GM18517 (cell line): ENCODE measurements at regions not wholly inside any gene's neighbourhood (a gene's known extent, or its start where the extent isn't known, plus 50 kb on each side); places are given as distances from the start of the nearest gene placed in this dataset.

Source experiments
- ATAC-seq: cut with Tn5 transposase; IDR thresholded peaks from one replicate; pipeline ENCODE4 v1.9.1; 2021; ENCODE audit warnings: mild to moderate bottlenecking, moderate library complexity; ENCODE audit not compliant: unreplicated experiment

DNA sequence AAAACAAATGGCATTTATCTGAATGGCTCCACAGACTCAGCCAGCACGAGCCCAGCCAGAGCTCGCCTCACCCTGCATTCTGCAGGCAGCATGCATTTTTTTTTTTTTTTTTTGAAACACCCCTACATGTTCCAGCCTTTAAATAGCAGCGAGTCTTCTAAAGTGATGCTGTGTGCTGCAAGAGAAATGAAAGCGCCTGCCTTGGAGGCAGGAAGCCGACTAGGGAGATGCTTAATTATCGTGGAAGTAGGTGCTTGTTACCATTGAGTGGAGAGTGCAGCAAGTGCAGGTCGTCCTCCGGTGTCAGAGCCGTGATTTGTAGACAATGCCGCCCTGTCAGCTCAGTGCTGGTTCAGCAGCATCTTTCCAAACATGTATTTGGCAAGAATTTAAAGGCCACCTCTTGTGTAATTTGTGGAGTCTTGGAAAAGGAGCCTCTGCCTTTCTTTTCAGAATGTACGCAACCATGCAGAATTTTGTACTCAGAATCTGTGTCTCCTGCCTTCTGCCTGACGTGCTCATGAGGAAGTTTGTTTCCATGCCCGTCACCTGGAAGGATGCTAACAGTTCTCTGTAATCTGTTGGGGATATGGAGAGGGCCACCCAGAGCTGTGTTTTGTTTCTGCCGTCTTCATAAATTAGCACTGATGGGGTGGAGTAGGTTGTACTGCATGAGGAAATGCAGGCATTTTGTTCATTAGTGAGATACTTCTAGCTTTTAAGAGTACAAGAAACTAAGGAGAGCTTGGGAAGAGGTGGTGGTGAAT, 345.9 kb upstream of the RGS6 start:
- no peak for ATAC-seq

DNA sequence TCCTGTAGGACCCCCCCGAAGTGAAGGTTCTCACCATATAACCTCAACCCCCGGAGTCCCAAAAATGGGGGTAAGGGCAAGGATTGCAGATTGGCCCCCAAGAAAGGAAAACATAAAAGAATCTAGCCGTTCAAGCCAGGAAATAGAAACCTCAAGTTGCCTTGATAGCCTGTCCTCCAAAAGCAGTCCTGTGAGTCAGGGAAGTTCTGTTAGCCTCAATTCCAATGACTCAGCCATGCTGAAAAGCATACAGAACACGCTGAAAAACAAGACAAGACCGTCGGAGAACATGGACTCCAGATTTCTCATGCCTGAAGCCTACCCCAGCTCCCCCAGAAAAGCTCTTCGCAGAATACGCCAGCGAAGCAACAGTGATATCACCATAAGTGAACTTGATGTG, 344.2 kb upstream of the RGS6 start:
- ATAC-seq = no peak

DNA sequence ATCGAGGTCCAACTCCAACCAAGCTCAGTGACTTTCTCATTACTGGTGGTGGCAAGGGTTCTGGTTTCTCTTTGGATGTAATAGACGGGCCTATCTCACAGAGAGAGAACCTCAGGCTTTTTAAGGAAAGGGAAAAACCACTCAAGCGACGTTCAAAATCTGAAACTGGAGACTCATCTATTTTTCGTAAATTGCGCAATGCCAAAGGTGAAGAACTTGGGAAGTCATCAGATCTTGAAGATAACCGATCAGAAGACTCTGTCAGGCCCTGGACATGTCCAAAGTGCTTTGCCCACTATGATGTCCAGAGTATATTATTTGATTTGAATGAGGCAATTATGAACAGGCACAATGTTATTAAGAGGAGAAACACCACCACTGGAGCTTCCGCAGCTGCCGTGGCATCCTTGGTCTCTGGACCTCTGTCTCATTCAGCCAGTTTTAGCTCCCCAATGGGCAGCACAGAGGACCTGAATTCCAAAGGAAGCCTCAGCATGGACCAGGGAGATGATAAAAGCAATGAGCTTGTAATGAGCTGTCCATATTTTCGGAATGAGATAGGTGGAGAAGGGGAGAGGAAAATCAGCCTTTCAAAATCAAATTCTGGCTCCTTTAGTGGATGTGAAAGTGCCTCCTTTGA, 343.5 kb upstream of the RGS6 start:
- no peak for ATAC-seq

DNA sequence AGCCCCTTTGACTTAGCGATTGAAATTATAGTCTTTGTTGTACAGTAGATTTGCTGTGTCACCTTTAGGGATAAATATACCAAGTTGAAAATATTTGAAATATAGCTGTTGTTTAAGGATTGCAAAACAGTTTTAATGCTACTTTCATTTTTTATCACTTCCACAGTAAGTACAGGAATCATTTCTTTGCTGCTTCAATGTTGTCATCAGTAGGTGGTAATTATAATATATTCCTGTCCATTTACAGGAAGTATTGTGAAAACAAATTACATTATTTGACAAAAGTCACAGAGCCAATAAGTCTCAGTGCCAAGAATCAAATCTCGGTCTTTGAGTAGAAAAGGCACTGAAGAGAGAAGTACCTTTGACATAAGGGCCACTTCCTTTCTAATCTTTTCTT, 342.6 kb upstream of the RGS6 start:
- ATAC-seq = no peak

DNA sequence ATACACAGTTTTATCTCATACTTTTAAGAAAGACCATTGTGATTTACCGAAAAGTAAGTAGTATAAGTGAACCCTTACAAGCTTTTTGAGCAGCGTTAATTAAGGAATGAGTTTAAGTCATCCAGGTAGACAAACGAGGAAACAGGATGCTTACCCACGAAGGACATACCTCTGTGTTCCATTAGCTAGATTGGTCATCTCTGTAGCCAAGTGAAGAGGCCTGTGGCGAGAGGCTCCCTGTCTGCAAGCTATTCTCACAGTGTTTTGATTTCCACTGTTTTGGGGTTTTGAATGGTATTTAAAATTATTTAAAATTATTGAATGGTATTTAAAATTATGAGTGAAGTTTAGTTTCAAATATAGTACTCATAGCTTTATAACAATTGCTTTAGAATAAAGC, 342.1 kb upstream of the RGS6 start:
- ATAC-seq = no peak

DNA sequence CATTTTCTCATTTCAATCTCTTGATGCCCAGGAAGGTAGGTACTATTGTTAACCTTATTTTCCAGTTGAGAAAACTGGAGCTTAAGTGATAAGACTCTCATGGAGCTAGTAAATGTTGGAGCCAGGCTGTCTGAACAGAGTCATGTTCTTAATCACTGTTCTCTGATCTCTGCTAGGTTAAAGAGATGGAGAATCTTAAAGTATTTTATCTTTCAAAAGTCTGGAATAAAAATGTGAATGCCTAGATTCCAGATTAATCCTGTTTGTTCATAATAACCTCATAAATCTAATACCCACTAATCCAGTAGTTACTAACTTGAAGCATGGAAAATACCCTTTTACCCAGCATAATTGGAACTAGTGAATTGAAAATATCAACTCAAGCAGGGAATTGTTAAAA, 341.0 kb upstream of the RGS6 start:
- no peak for ATAC-seq

DNA sequence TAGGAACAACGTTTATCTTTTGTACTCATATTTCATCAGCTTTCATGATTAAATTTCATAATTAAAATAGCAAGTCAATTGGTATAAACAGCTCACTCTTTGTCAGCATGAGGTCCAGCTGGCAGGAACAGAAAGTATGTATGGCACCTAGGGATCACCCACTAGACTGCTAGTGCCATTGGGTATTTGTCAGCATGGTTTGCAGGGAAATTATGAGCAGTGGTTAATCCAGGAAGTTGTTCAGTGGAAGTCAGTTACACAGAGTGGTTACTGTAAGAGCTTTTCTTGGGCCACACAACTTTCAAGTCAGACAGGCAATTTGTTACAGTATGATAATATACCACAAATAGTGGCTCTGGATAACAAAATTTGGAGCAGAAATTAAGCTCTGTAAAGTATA, 340.3 kb upstream of the RGS6 start:
- ATAC-seq = no peak

DNA sequence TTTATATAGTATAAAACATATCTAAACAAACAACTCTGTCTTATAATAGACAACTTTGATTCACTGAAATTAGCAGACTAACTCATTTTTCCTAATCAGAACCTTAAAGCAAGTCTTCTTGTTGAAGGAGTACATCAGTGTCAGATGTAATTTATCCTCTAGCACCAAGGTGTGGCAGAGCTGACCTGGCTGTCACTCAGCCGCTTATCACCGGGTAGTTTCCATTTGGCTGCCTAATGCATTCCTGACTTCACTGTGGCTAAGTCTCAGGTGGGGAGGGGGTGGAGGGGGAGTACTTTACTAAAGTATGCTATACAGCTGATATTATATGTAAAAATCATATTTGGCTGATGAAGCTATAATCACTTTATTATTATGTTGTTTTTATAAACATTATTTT, 339.9 kb upstream of the RGS6 start:
- no peak for ATAC-seq

DNA sequence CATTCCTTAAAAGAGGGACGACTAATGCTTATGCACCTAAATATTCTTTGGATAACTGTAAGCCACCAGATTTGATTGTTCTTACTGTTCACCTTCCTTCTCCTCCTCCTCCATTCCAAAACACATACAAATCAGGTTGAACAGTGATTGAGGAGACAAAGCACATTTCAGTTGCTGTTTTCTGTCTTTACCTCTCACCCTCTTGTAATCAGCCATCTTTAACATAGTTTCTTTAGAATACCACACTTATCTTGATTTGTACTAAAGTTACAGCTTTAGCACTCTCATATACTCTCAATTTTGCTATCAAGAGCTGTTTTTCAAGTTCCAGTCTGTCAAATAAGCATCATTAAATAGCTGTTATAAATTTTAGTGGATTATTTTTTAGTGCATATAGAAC, 338.3 kb upstream of the RGS6 start:
- no peak for ATAC-seq

DNA sequence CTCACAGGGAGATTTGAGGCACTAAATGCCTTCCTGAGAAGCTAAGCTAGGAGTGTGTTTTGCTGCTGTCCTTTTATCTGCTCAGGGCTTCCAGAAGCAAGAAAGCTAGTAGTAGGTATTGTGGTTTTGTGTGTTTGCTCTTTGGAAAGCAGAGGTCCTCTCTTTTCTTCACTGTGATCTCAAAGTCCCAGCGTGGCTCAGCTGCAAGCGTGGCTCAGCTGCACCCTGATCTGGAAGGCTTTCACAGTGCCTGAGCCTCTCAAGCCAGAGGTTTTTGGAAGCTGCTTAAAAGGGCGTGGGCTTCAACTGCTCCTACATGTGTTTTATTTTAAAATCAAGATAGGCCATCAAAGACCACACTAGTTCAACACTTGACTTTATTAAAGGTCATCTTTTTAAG, 337.4 kb upstream of the RGS6 start:
- ATAC-seq = no peak

DNA sequence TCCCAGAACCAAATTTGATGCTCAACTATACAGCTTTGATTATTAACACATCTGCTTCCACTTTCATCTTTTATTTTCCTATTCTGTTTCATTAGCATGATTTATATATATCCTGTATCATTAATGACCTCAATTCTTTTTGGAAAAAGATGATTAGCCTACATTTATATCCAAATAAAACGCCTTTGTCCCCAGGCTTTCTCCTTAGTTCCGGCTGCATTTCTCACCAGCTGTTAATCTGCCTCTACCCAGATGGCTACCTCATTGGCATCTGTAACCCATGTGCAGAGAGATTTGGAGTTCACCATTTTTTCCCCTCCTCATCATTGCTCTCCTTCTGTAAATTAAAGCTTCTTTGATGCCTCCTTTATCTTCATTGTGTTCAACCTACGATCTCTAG, 336.8 kb upstream of the RGS6 start:
- no peak for ATAC-seq

DNA sequence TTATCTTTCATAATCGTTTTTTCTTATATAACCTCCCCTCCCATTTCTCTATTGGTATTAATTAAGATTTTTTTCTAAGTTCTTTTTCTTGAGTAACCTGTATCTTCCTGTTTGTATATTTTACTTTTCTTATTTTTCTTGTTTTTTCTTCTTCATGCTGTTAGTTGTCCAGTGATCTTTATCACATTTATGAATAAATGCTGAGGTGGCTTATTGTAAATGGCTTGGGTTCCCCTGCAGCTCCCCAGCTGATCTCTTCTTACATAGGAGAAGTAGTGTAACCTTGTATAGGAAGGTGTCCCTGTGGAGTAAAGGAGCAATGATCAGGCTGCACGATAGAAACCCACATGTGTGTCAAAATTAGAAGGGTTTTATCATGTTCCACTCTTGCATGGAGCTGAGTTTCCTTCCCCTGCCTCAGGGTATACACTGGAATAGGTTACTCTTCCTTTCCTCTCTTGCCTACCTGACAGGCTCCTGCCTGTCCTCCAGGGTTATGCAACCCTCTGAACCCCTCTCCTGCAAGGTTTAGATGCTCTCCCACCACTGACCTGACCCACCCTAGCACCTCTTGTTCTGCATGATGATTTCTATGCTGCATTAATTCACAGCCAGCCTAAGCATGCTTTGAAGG, 334.8 kb upstream of the RGS6 start:
- no peak for ATAC-seq

DNA sequence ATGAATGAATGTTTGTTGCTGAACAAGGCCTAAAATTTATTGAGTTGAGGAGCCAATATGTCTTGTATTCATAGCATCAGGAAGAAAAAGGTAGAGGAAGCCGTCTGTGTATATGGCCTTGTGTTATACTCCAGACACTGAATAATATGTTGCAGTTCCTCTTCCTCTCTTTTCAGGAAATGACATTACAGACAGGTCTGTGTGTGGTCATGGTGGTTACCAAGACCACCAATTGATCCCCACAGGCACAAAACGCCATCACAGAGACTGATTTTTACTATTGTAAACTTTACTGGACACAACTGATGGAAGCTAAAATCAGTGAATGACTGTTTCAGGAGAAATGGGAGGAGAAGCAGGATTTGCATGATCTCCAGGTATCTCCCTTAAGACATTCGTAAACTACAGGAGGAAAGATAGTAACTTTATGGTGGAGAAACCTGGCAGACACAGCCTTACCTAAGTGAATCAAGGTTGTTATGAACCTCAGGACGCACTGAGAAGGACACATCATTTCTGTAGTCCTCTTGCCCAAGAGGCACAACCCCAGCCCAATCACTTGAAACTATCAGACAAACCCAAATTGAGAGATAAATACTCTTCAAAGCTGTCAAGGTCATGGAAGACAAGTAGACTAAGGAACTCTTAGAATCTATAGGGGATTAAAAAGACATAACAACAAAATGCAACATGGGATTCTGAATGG, 334.1 kb upstream of the RGS6 start:
- ATAC-seq = no peak

DNA sequence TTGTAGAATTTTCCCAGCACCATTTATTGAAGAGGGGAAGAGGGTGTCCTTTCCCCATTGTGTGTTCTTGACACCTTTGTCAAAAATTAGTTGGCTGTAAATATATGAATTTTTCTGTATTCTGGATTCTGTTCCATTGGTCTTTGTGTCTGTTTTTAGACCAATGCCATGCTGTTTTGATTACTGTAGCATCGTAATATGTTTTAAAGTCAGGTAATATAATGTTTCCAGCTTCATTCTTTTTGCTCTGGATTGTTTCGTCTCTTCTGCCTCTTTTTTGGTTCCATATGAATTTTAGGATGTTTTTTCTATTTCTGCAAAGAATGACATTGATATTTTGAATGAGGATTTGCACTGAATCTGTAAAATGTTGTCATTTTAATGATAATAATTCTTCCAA, 331.9 kb upstream of the RGS6 start:
- no peak for ATAC-seq

DNA sequence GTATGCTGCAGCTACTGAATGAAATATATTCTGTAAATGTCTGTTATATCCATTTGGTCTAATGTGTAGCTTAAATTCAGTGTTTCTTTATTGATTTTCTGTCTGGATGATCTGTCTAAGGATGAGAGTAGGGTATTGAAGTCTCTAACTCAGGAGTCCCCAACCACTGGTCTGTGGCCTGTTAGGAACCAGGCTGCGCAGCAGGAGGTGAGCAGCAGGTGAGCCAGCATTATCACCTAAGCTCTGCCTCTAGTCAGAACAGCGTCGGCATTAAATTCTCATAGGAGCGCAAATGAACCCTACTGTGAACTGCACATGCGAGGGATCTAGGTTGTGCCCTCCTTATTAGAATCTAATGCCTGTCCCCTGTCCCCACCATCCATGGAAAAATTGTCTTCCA, 329.7 kb upstream of the RGS6 start:
- ATAC-seq = no peak

DNA sequence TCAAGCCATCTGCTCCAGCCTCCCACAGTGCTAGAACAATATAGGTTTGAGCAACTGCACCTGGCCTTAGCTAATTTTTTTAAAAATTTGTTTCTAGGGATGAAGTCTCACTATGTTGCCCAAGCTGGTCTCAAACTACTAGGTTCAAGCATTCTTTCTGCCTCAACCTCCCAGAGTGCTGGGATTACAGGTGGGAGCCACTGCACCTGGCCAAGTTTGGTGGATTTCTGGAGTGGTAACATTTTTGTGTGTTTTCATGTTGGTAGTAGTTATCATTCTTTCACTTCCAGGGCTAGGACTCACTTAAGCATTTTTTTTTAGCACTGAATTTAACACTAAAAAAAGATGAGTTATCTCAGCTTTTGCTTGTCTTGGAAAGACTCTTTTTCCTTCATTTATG, 328.0 kb upstream of the RGS6 start:
- ATAC-seq = no peak

DNA sequence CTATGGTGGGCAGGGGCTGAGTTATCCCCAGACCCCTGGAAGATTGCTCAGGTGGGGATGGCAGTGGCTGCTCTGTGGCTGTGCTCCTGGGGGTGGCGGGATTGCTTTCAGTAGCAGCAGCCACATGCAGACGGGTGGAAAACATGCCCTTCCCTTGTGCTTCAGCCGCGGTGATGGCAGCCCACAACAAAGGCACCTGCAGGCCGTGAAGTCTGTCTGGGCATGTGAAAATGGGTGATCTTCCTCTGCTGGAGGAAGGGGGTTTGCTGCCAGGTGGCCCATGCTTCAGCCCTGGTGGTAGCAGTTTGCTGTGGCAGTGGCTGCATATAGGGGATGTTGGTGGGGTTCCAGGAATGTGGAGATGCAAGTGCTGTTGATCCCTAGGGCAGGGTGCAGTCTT, 326.2 kb upstream of the RGS6 start:
- no peak for ATAC-seq

DNA sequence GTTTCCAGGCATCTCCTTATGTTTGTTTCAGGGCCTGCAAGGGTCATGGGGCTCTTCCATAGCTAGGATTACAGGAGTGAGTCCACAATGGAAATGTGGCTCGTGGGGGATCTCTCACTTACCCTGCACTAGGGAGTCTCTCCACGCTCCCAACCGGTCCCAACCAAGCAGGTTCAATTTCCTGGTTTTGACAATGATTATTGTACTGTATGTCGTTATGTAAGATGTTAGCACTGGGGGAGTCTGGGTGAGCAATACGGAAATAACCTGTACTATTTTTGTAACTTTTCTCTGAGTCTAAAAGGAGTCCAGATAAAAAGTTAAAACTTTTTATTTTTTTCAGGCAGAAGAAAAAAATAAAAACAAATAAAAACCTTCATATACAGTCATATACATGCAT, 325.7 kb upstream of the RGS6 start:
- no peak for ATAC-seq

DNA sequence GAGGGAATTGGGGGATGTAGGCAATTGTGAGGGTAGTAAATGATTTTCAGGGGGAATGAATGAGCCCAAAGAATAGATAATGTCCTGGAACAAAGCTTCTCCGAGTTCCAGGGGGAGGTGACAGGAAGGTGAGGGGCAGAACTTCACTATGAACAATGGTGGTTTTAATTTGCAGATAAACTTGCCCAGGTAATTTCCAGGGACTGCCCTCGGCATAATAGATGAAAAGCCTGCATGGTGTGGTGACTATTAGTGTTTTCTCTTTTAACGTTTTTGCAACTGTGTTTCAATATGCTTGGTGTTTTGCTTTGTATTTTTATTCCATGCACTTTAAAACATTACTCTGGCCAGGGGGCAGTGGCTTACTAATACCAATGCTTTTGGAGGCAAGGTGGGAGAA, 325.2 kb upstream of the RGS6 start:
- no peak for ATAC-seq

DNA sequence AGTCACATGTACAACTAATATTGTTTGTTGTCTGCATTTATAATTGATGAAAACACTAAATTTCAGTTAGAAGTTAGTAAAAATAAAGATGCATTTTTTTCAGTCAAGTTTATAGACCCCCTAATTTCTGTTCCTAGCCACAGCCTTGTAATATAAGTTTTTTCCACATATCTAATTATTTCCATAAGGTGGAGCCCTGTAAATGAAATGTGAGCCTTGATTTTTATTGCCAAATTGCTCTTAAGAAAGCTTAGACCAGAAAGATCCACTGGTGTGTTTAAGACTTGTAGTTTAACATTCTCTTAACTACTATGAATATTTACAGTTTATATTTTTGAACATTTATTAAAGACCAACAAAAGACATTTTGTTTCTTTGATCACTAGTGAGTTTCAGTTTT, 322.1 kb upstream of the RGS6 start:
- ATAC-seq = no peak

DNA sequence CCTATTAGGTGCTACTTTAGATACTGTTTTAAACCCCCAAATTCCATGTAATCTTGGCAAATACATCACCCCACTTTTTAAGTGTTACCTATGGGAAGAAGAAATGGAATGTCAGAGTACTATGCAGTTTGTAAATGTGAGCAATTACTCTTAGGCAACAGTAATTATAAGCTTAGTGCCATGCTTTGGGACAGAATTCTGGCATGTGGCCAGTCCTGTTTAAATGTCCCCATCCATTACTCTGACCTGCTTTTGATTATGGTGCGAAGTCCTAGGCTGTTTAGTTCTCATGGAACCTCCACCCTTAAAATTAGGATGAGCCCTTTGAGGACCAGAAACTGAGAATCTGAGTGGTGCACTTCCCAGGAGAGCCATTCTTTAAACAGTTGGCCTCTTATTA, 321.4 kb upstream of the RGS6 start:
- ATAC-seq = no peak

DNA sequence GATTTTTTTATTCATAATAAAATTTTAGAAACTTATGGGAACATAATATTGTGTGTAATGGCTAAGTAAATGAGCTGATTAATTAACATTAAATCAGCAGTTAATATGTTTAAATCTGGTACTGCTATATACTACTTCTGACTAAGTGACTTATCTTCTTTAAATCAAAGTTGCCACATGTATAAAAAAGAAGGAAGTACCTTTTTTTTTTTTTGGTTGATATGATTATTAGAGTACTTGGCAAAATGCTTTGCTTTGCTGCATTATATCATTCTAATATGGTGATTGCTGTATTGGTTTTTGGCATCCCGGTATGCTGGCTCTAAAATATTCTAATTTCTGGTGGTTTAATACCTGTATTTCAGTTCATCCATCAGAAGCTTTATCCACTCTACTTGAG, 319.1 kb upstream of the RGS6 start:
- ATAC-seq = no peak
